PC-3 (cell line): ENCODE measurements at regions not wholly inside any gene's neighbourhood (a gene's known extent, or its start where the extent isn't known, plus 50 kb on each side); places are given as distances from the start of the nearest gene placed in this dataset.

Source experiments
- ATAC-seq: fragments of 200-7000 bp; cut with Tn5 transposase; 2 replicates; pipeline ENCODE4 v1.9.1; 2020; ENCODE audit warnings: mild to moderate bottlenecking, moderate library complexity
- BruUV-seq: library from RNA; stranded (reverse); fragments of 400-500 nt; replicated peaks from 2 replicates; lab custom pipeline; 2021; lab: Mats Ljungman, UMichigan
- CTCF ChIA-PET: fragments of 300-600 bp; sonication (Branson Sonifier 250); formaldehyde crosslinking; loops from one replicate; lab custom pipeline; 2022; ENCODE audit warnings: antibody characterized with exemption; lab: Charles Lee
- POLR2A ChIA-PET: fragments of 300-600 bp; sonication (Branson Sonifier 250); formaldehyde crosslinking; loops from one replicate; lab custom pipeline; 2022; ENCODE audit warnings: antibody characterized with exemption; ENCODE audit not compliant: unreplicated experiment; lab: Charles Lee
- DNase-seq: peaks from one replicate; pipeline ENCODE4 v3.0.0-alpha.2; 2015
- H2AFZ ChIP-seq: fragments of 300-600 bp; sonication (generic); 2 replicates; pipeline ENCODE4 v1.6.0; 2016; ENCODE audit warnings: antibody characterized with exemption, low read length
- H3F3A ChIP-seq: fragments of 300-600 bp; sonication (generic); one replicate; pipeline ENCODE4 v1.6.0; 2017; ENCODE audit warnings: antibody characterized with exemption, low read length, control low read depth, mild to moderate bottlenecking; ENCODE audit not compliant: unreplicated experiment
- H3K27ac ChIP-seq: fragments of 300-600 bp; sonication (generic); 2 replicates; pipeline ENCODE4 v1.5.1; 2016; ENCODE audit warnings: mild to moderate bottlenecking, low read length
- H3K27me3 ChIP-seq: fragments of 300-600 bp; sonication (generic); 2 replicates; pipeline ENCODE4 v1.6.1; 2016; ENCODE audit warnings: low read length, mixed read lengths
- H3K36me3 ChIP-seq: fragments of 300-600 bp; sonication (generic); 2 replicates; pipeline ENCODE4 v1.6.1; 2016; ENCODE audit warnings: low read depth, mixed run types, low read length, mixed read lengths
- H3K4me1 ChIP-seq: fragments of 300-600 bp; sonication (generic); 2 replicates; pipeline ENCODE4 v1.5.1; 2016; ENCODE audit warnings: low read length; ENCODE audit not compliant: insufficient read depth
- H3K4me2 ChIP-seq: fragments of 300-600 bp; sonication (generic); 2 replicates; pipeline ENCODE4 v1.6.0; 2016; ENCODE audit warnings: low read length
- H3K4me3 ChIP-seq: fragments of 300-600 bp; sonication (generic); 2 replicates; pipeline ENCODE4 v1.5.1; 2016; ENCODE audit warnings: mild to moderate bottlenecking, low read length, mixed read lengths
- H3K79me2 ChIP-seq: fragments of 300-600 bp; sonication (generic); 2 replicates; pipeline ENCODE4 v1.6.1; 2017; ENCODE audit warnings: low read length, mixed read lengths
- H3K9ac ChIP-seq: fragments of 300-600 bp; sonication (generic); 2 replicates; pipeline ENCODE4 v1.6.0; 2016; ENCODE audit warnings: mild to moderate bottlenecking, low read length
- H3K9me2 ChIP-seq: fragments of 300-600 bp; sonication (generic); replicated peaks from 2 replicates; pipeline ENCODE4 v1.6.1; 2016; ENCODE audit warnings: mixed run types, low read length, mixed read lengths
- H3K9me3 ChIP-seq: fragments of 300-600 bp; sonication (generic); 2 replicates; pipeline ENCODE4 v1.6.1; 2016; ENCODE audit warnings: low read length, mixed read lengths
- H4K20me1 ChIP-seq: fragments of 300-600 bp; sonication (generic); 2 replicates; pipeline ENCODE4 v1.6.1; 2016; ENCODE audit warnings: low read length, mixed read lengths
- CTCF ChIP-seq: fragments of 300-600 bp; sonication (generic); conservative IDR thresholded peaks from 2 replicates; pipeline ENCODE4 v1.5.1; 2017; ENCODE audit warnings: antibody characterized with exemption, low read depth, mild to moderate bottlenecking, low read length
- EZH2 ChIP-seq: fragments of 300-600 bp; sonication (generic); IDR thresholded peaks from one replicate; pipeline ENCODE4 v1.6.1; 2017; ENCODE audit warnings: antibody characterized with exemption, mild to moderate bottlenecking, low read length; ENCODE audit not compliant: unreplicated experiment
- EZH2phosphoT487 ChIP-seq: fragments of 300-600 bp; sonication (generic); IDR thresholded peaks from 2 replicates; pipeline ENCODE4 v1.6.1; 2018; ENCODE audit warnings: mild to moderate bottlenecking, antibody characterized with exemption, low read length, borderline replicate concordance
- intact Hi-C: fragments of 100-400 bp; cut with micrococcal nuclease; formaldehyde crosslinking; loops from 2 replicates; pipeline ENCODE4 v1.9.0; 2023

DNA sequence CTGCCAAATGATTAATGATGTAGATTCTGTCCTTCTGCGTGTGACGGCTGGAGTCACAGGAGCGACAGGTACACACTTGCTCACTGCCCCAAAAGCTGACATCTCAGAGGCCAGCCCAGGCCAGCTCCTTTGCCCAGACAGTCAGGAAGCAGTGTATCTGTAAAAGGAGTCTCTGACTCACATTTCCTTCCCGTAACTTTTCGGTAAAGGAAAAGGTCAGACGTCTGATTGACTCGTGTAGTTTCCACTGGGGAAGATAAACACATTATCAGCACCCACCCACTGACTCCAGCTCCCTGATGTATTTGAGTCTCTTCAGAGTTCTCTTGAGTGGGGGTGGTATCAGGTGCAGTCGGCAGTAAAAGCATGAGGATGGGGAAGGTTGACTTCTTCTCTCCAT is 64.4 kb upstream of the WWC1 start:
- H3K9ac ChIP-seq, result no peak overlapping the region
- no peak overlapping the region for H3K4me3 ChIP-seq
- BruUV-seq, result no TSS peak
- TF ChIP-seq CTCF (no peak), EZH2phosphoT487 (no peak), EZH2 (no peak)
- H3K4me2 ChIP-seq, result no peak overlapping the region
- no peaks in the 10 kb centered on the region for H3K79me2 ChIP-seq
- H4K20me1 ChIP-seq, result no peaks in the 10 kb centered on the region
- ChIA-PET POLR2A (no interaction called here), CTCF (no interaction called here)
- intact Hi-C loops, result no loop called here
- H3F3A ChIP-seq, result no peaks in the 10 kb centered on the region
- no peak overlapping the region for H2AFZ ChIP-seq
- peak; percentile 68 for ATAC-seq
- no peaks in the 10 kb centered on the region for H3K4me1 ChIP-seq
- H3K9me3 ChIP-seq, result no peaks in the 10 kb centered on the region
- DNase-seq, result peak; percentile 8
- peaks cover 20% of the 10 kb centered on the region for H3K27me3 ChIP-seq
- no peaks in the 10 kb centered on the region for H3K36me3 ChIP-seq
- no peaks in the 10 kb centered on the region for H3K9me2 ChIP-seq
- H3K27ac ChIP-seq, result no peak overlapping the region

GRCh38 chr5:168227973-168228615 is 63.4 kb upstream of the WWC1 start:
- Histone ChIP-seq H3K4me1 (no peaks in the 10 kb centered on the region), H3K4me3 (no peak overlapping the region), H4K20me1 (no peaks in the 10 kb centered on the region), H3K9me2 (no peaks in the 10 kb centered on the region), H3F3A (no peaks in the 10 kb centered on the region), H3K4me2 (no peak overlapping the region), H3K9me3 (no peaks in the 10 kb centered on the region), H3K27me3 (peaks cover 9% of the 10 kb centered on the region), H3K27ac (no peak overlapping the region), H3K9ac (no peak overlapping the region), H2AFZ (no peak overlapping the region), H3K79me2 (no peaks in the 10 kb centered on the region), H3K36me3 (no peaks in the 10 kb centered on the region)
- ATAC-seq (no peak), DNase-seq (no peak)
- ChIA-PET POLR2A (no interaction called here), CTCF (no interaction called here)
- intact Hi-C loops, result no loop called here
- no TSS peak for BruUV-seq
- no peak for TF ChIP-seq CTCF
- TF ChIP-seq EZH2phosphoT487, result no peak
- TF ChIP-seq EZH2, result no peak

GRCh38 chr5:168228668-168229067 is 62.8 kb upstream of the WWC1 start:
- Histone ChIP-seq H3K27ac (no peak overlapping the region), H3F3A (no peaks in the 10 kb centered on the region), H3K79me2 (no peaks in the 10 kb centered on the region), H3K4me2 (no peak overlapping the region), H3K9me3 (no peaks in the 10 kb centered on the region), H3K36me3 (no peaks in the 10 kb centered on the region), H2AFZ (no peak overlapping the region), H3K27me3 (peaks cover 6% of the 10 kb centered on the region; the same call in 1 of the 2 replicates), H3K4me1 (no peaks in the 10 kb centered on the region), H4K20me1 (no peaks in the 10 kb centered on the region), H3K9ac (no peak overlapping the region), H3K4me3 (no peak overlapping the region), H3K9me2 (no peaks in the 10 kb centered on the region)
- DNase-seq (no peak), ATAC-seq (no peak)
- CTCF ChIA-PET, result no interaction called here
- BruUV-seq, result no TSS peak
- intact Hi-C loops, result no loop called here
- POLR2A ChIA-PET, result no interaction called here
- TF ChIP-seq EZH2, result no peak
- TF ChIP-seq EZH2phosphoT487, result no peak
- TF ChIP-seq CTCF, result no peak
